A204.1 (cell line): ENCODE measurements at regions not wholly inside any gene's neighbourhood (a gene's known extent, or its start where the extent isn't known, plus 50 kb on each side); places are given as distances from the start of the nearest gene placed in this dataset.
"Not testable (repeated sequence)": the region's sequence is repeated elsewhere in the genome, so short reads cannot be mapped to it uniquely, and the experiment has no call there.

ENCODE experiments used
- FAIRE-seq: peaks from 2 replicates; lab custom pipeline; 2012; peaks lifted over from hg19 to GRCh38; lab: Jason Lieb, UNC

- FAIRE-seq, result no peak
Observed at GRCh38 chr2:75324861-75325284, 125.6 kb upstream of the TACR1 start.

- FAIRE-seq, result no peak
Observed at GRCh38 chr2:75324141-75324540, 124.8 kb upstream of the TACR1 start.

- FAIRE-seq, result no peak
Observed at GRCh38 chr2:75321599-75321922, 122.2 kb upstream of the TACR1 start.

GRCh38 chr2:75320898-75321598 is 121.7 kb upstream of the TACR1 start:
- FAIRE-seq, result no peak

GRCh38 chr2:75319951-75320350 is 120.6 kb upstream of the TACR1 start:
- no peak for FAIRE-seq

- FAIRE-seq, result no peak
Observed at GRCh38 chr2:75317802-75318201, 118.5 kb upstream of the TACR1 start.

GRCh38 chr2:75317316-75317715 is 118.0 kb upstream of the TACR1 start:
- no peak for FAIRE-seq

GRCh38 chr2:75315436-75315835 is 116.1 kb upstream of the TACR1 start:
- FAIRE-seq, result no peak

GRCh38 chr2:75311993-75312392 is 112.7 kb upstream of the TACR1 start:
- no peak for FAIRE-seq

- FAIRE-seq, result no peak
Observed at GRCh38 chr2:75311521-75311920, 112.2 kb upstream of the TACR1 start.

GRCh38 chr2:75310876-75311275 is 111.6 kb upstream of the TACR1 start:
- FAIRE-seq, result no peak

GRCh38 chr2:75309596-75310463 is 110.5 kb upstream of the TACR1 start:
- FAIRE-seq, result no peak

GRCh38 chr2:75303227-75303626 is 103.9 kb upstream of the TACR1 start:
- no peak for FAIRE-seq

GRCh38 chr2:75294362-75294761 is 95.0 kb upstream of the TACR1 start:
- no peak for FAIRE-seq

- FAIRE-seq, result no peak
Observed at GRCh38 chr2:75292826-75293225, 93.5 kb upstream of the TACR1 start.

- FAIRE-seq, result no peak
Observed at GRCh38 chr2:75290600-75291150, 91.4 kb upstream of the TACR1 start.

GRCh38 chr2:75289771-75290170 is 90.5 kb upstream of the TACR1 start:
- FAIRE-seq, result no peak

- FAIRE-seq, result not testable (repeated sequence)
Observed at GRCh38 chr2:75289178-75289577, 89.9 kb upstream of the TACR1 start.

- no peak for FAIRE-seq
Observed at GRCh38 chr2:75288760-75289159, 89.4 kb upstream of the TACR1 start.

GRCh38 chr2:75287624-75288316 is 88.5 kb upstream of the TACR1 start:
- no peak for FAIRE-seq

GRCh38 chr2:75284345-75284744 is 85.0 kb upstream of the TACR1 start:
- no peak for FAIRE-seq

- no peak for FAIRE-seq
Observed at GRCh38 chr2:75278821-75279379, 79.6 kb upstream of the TACR1 start.

GRCh38 chr2:75278314-75278713 is 79.0 kb upstream of the TACR1 start:
- FAIRE-seq, result no peak
